H1 (cell line): ENCODE measurements at regions not wholly inside any gene's neighbourhood (a gene's known extent, or its start where the extent isn't known, plus 50 kb on each side); places are given as distances from the start of the nearest gene placed in this dataset.

Experiments
- CTCF ChIP-seq, 3 experiments: IDR thresholded peaks; 1 replicate in 2 of 3; 2 replicates in 1 of 3; pipeline versions ENCODE4 v1.5.1 to v1.6.1; 2011; ENCODE audit warnings: low read length in 3 of 3, mild to moderate bottlenecking in 3 of 3, inconsistent platforms in 2 of 3, low read depth in 1 of 3, moderate library complexity in 1 of 3; ENCODE audit not compliant: insufficient read depth in 1 of 3; ENCODE audit errors: control extremely low read depth in 1 of 3
- RAD21 ChIP-seq, 2 experiments: IDR thresholded peaks in 1 of 2; conservative IDR thresholded peaks in 1 of 2; 2 replicates each; pipeline ENCODE4 v1.6.1; 2011; ENCODE audit warnings: low read depth in 2 of 2, low read length in 2 of 2, improper control_type of control experiment in 1 of 2, inconsistent platforms in 1 of 2, mild to moderate bottlenecking in 1 of 2, moderate library complexity in 1 of 2

DNA sequence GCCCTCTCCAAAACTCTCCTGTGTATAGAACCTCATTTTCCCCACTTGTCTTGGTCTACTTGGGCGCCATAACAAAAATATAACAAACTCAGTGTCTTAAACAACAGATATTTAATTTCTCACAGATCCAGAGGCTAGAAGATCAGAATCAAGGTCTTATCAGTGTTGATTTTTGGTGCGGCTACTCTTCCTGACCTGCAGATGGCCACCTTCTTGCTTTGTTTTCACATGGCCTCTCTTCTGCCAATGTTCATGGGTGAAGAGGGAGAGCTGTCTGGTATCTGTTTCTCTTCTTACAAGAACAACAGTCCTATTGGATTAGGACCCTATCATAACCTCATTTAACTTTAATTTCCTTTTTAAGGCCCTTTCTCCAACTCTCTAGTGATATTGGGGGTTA lies 177.3 kb downstream of the PABPC4L start (continued):
- TF ChIP-seq CTCF (IDR thresholded peaks at IDR 0.05; ENCODE audit: control extremely low read depth in 1 of 3, insufficient read depth in 1 of 3, low read depth in 1 of 3, low read length in 3 of 3) (peak in 2 of 3 experiments; percentile 46 to 63; a peak in 3 of 4 replicates), RAD21 (IDR thresholded peaks at IDR 0.05 in 1 of 2, conservative IDR thresholded peaks at IDR 0.05 in 1 of 2; ENCODE audit: low read depth in 2 of 2, low read length in 2 of 2) (peak; percentile 61 to 71)
